GM21367 (cell line): ENCODE measurements at regions not wholly inside any gene's neighbourhood (a gene's known extent, or its start where the extent isn't known, plus 50 kb on each side); places are given as distances from the start of the nearest gene placed in this dataset.

ENCODE experiments used
- ATAC-seq: cut with Tn5 transposase; IDR thresholded peaks from one replicate; pipeline ENCODE4 v1.9.1; 2021; ENCODE audit not compliant: unreplicated experiment

GRCh38 chr5:13569090-13569715, 375.3 kb downstream of the DNAH5 start:
- no peak for ATAC-seq

GRCh38 chr5:13567819-13568218, 376.7 kb downstream of the DNAH5 start:
- no peak for ATAC-seq

GRCh38 chr5:13566871-13567339, 377.6 kb downstream of the DNAH5 start:
- no peak for ATAC-seq

- no peak for ATAC-seq
Observed at GRCh38 chr5:13558408-13558807, 386.1 kb downstream of the DNAH5 start.

GRCh38 chr5:13553896-13554295, 390.6 kb downstream of the DNAH5 start:
- ATAC-seq = no peak

- ATAC-seq = no peak
Observed at GRCh38 chr5:13552361-13552760, 392.1 kb downstream of the DNAH5 start.

GRCh38 chr5:13551645-13552044, 392.8 kb downstream of the DNAH5 start:
- no peak for ATAC-seq

GRCh38 chr5:13540168-13540750, 404.2 kb downstream of the DNAH5 start:
- no peak for ATAC-seq

- ATAC-seq = no peak
Observed at GRCh38 chr5:13536933-13537332, 407.6 kb downstream of the DNAH5 start.

GRCh38 chr5:13533833-13534232, 410.7 kb downstream of the DNAH5 start:
- no peak for ATAC-seq

- no peak for ATAC-seq
Observed at GRCh38 chr5:13529300-13529699, 415.2 kb downstream of the DNAH5 start.

GRCh38 chr5:13524936-13525335, 419.6 kb downstream of the DNAH5 start:
- no peak for ATAC-seq

- ATAC-seq = no peak
Observed at GRCh38 chr5:13519131-13519530, 425.4 kb downstream of the DNAH5 start.

- ATAC-seq = no peak
Observed at GRCh38 chr5:13516195-13516594, 428.3 kb downstream of the DNAH5 start.

GRCh38 chr5:13511442-13511841, 433.0 kb downstream of the DNAH5 start:
- ATAC-seq = no peak

- no peak for ATAC-seq
Observed at GRCh38 chr5:13510616-13511015, 433.9 kb downstream of the DNAH5 start.

GRCh38 chr5:13508559-13508958, 435.9 kb downstream of the DNAH5 start:
- ATAC-seq = no peak

GRCh38 chr5:13505326-13505725, 439.2 kb downstream of the DNAH5 start:
- ATAC-seq = no peak

GRCh38 chr5:13503017-13503416, 441.5 kb downstream of the DNAH5 start:
- ATAC-seq = no peak

- no peak for ATAC-seq
Observed at GRCh38 chr5:13501176-13501575, 443.3 kb downstream of the DNAH5 start.

GRCh38 chr5:13498279-13498678, 446.2 kb downstream of the DNAH5 start:
- no peak for ATAC-seq

GRCh38 chr5:13488254-13488931, 456.1 kb downstream of the DNAH5 start:
- ATAC-seq = no peak
